H9 (cell line): ENCODE measurements at regions not wholly inside any gene's neighbourhood (a gene's known extent, or its start where the extent isn't known, plus 50 kb on each side); places are given as distances from the start of the nearest gene placed in this dataset.

Source experiments
- DNase-seq: peaks from one replicate; pipeline ENCODE4 v3.0.0-alpha.2; 2017
- H2AFZ ChIP-seq: one replicate; pipeline ENCODE4 v1.6.1; 2013; ENCODE audit warnings: mild to moderate bottlenecking, low read length, control low read depth, moderate library complexity
- H2AK5ac ChIP-seq: 2 replicates; pipeline ENCODE4 v1.6.1; 2013; ENCODE audit warnings: low read length, control low read depth, mixed read lengths; ENCODE audit not compliant: insufficient read length
- H2BK120ac ChIP-seq: one replicate; pipeline ENCODE4 v1.6.1; 2013; ENCODE audit warnings: low read depth, mild to moderate bottlenecking, low read length, control low read depth, inconsistent platforms; ENCODE audit not compliant: poor library complexity, severe bottlenecking
- H2BK12ac ChIP-seq: 2 replicates; pipeline ENCODE4 v1.6.1; 2013; ENCODE audit warnings: low read length, control low read depth, mixed read lengths, low read depth; ENCODE audit not compliant: insufficient read length
- H2BK15ac ChIP-seq: 2 replicates; pipeline ENCODE4 v1.6.1; 2013; ENCODE audit warnings: low read depth, low read length, control low read depth
- H2BK20ac ChIP-seq: one replicate; pipeline ENCODE4 v1.6.1; 2013; ENCODE audit warnings: low read depth, mild to moderate bottlenecking, low read length, control low read depth, inconsistent platforms; ENCODE audit not compliant: poor library complexity, severe bottlenecking
- H2BK5ac ChIP-seq: 2 replicates; pipeline ENCODE4 v1.6.1; 2013; ENCODE audit warnings: low read length, control low read depth, mixed read lengths; ENCODE audit not compliant: insufficient read length
- H3K14ac ChIP-seq: 2 replicates; pipeline ENCODE4 v1.6.1; 2013; ENCODE audit warnings: low read length, control low read depth; ENCODE audit not compliant: insufficient read depth
- H3K18ac ChIP-seq: 2 replicates; pipeline ENCODE4 v1.6.1; 2013; ENCODE audit warnings: low read depth, mild to moderate bottlenecking, mixed read lengths, low read length, control low read depth; ENCODE audit not compliant: insufficient read length
- H3K23ac ChIP-seq: 2 replicates; pipeline ENCODE4 v1.6.1; 2013; ENCODE audit warnings: low read length, control low read depth, mixed read lengths, low read depth; ENCODE audit not compliant: insufficient read length
- H3K23me2 ChIP-seq: 2 replicates; pipeline ENCODE4 v1.6.1; 2013; ENCODE audit warnings: low read depth, mild to moderate bottlenecking, mixed read lengths, low read length, control low read depth; ENCODE audit not compliant: insufficient read length, poor library complexity, severe bottlenecking
- H3K27ac ChIP-seq: 2 replicates; pipeline ENCODE4 v1.5.1; 2013; ENCODE audit warnings: low read length, control low read depth, mixed read lengths, low read depth; ENCODE audit not compliant: insufficient read length
- H3K27me3 ChIP-seq: 2 replicates; pipeline ENCODE4 v1.6.1; 2013; ENCODE audit warnings: low read length, control low read depth, inconsistent platforms; ENCODE audit not compliant: insufficient read depth
- H3K4ac ChIP-seq: 2 replicates; pipeline ENCODE4 v1.6.1; 2013; ENCODE audit warnings: low read depth, mild to moderate bottlenecking, control low read depth, inconsistent platforms, low read length, moderate library complexity
- H3K4me1 ChIP-seq: 2 replicates; pipeline ENCODE4 v1.6.1; 2013; ENCODE audit warnings: low read length, control low read depth, inconsistent platforms; ENCODE audit not compliant: insufficient read depth
- H3K4me2 ChIP-seq: 2 replicates; pipeline ENCODE4 v1.6.1; 2013; ENCODE audit warnings: low read length, control low read depth, mixed read lengths; ENCODE audit not compliant: insufficient read length, insufficient read depth
- H3K56ac ChIP-seq: 2 replicates; pipeline ENCODE4 v1.6.1; 2013; ENCODE audit warnings: low read depth, mild to moderate bottlenecking, mixed read lengths, low read length, control low read depth; ENCODE audit not compliant: insufficient read length
- H3K79me1 ChIP-seq: 2 replicates; pipeline ENCODE4 v1.6.1; 2013; ENCODE audit warnings: low read depth, mild to moderate bottlenecking, moderate library complexity, low read length, control low read depth, inconsistent platforms; ENCODE audit not compliant: insufficient read depth, poor library complexity, severe bottlenecking
- H3K79me2 ChIP-seq: 2 replicates; pipeline ENCODE4 v1.6.1; 2013; ENCODE audit warnings: low read length, control low read depth, inconsistent platforms; ENCODE audit not compliant: insufficient read depth
- H3K9ac ChIP-seq: 2 replicates; pipeline ENCODE4 v1.6.1; 2013; ENCODE audit warnings: low read length, control low read depth, mixed read lengths; ENCODE audit not compliant: insufficient read length; ENCODE audit errors: extremely low read depth
- H3K9me3 ChIP-seq: one replicate; pipeline ENCODE4 v1.6.1; 2013; ENCODE audit warnings: low read depth, low read length, inconsistent platforms; ENCODE audit not compliant: control insufficient read depth
- H3T11ph ChIP-seq: one replicate; pipeline ENCODE4 v1.6.1; 2013; ENCODE audit warnings: mild to moderate bottlenecking, low read length, control low read depth, inconsistent platforms
- H4K20me1 ChIP-seq: one replicate; pipeline ENCODE4 v1.6.1; 2013; ENCODE audit not compliant: control insufficient read depth, insufficient read length, insufficient read depth
- H4K5ac ChIP-seq: 2 replicates; pipeline ENCODE4 v1.6.1; 2013; ENCODE audit warnings: low read depth, mild to moderate bottlenecking, mixed read lengths, low read length, control low read depth; ENCODE audit not compliant: insufficient read length
- H4K8ac ChIP-seq: replicated peaks from 2 replicates; pipeline ENCODE4 v1.6.1; 2013; ENCODE audit warnings: low read length, control low read depth, mixed read lengths, low read depth; ENCODE audit not compliant: insufficient read length
- H4K91ac ChIP-seq: 2 replicates; pipeline ENCODE4 v1.6.1; 2013; ENCODE audit warnings: low read depth, mild to moderate bottlenecking, moderate library complexity, mixed read lengths, low read length, control low read depth; ENCODE audit not compliant: insufficient read length
- H3K27ac Mint-ChIP-seq, 3 experiments: 2 replicates in 2 of 3; 3 replicates in 1 of 3; pipeline ENCODE4 v1.8.0; 2020 to 2021; ENCODE audit warnings: mixed read lengths in 3 of 3, mild to moderate bottlenecking in 1 of 3, moderate library complexity in 1 of 3
- H3K27me3 Mint-ChIP-seq: 2 replicates; pipeline ENCODE4 v1.8.0; 2021; ENCODE audit warnings: low read depth, mild to moderate bottlenecking, moderate library complexity, mixed read lengths
- H3K36me3 Mint-ChIP-seq, 3 experiments: 2 replicates in 2 of 3; 3 replicates in 1 of 3; pipeline ENCODE4 v1.8.0; 2020 to 2021; ENCODE audit warnings: low read depth in 3 of 3, mixed read lengths in 3 of 3; ENCODE audit not compliant: insufficient read depth in 1 of 3
- H3K4me1 Mint-ChIP-seq, 2 experiments: 2 replicates each; pipeline ENCODE4 v1.8.0; 2020; ENCODE audit warnings: mixed read lengths in 2 of 2
- H3K4me3 Mint-ChIP-seq, 2 experiments: 2 replicates in 1 of 2; 3 replicates in 1 of 2; pipeline ENCODE4 v1.8.0; 2020 to 2021; ENCODE audit warnings: mild to moderate bottlenecking in 2 of 2, mixed read lengths in 2 of 2, moderate library complexity in 1 of 2
- H3K9me3 Mint-ChIP-seq, 2 experiments: 2 replicates in 1 of 2; 3 replicates in 1 of 2; pipeline ENCODE4 v1.8.0; 2020; ENCODE audit warnings: mild to moderate bottlenecking in 2 of 2, mixed read lengths in 2 of 2, moderate library complexity in 1 of 2
- WGBS: extraction: QIAGEN DNeasy Blood & Tissue Kit; methylation state at CpG from one replicate; pipeline ENCODE4 v1.1.7; 2013; ENCODE audit warnings: missing lambda C conversion rate, low lambda C conversion rate, mixed read lengths; ENCODE audit not compliant: insufficient read length; ENCODE audit errors: extremely low coverage; 5-methylcytosine and 5-hydroxymethylcytosine counted together
- TF ChIP-seq, protein P1 (sequence below): fragments of 200-600 bp; sonication (generic); conservative IDR thresholded peaks from 3 replicates; pipeline ENCODE4 v1.8.0; 2021; ENCODE audit warnings: antibody characterized with exemption, mild to moderate bottlenecking

DNA sequence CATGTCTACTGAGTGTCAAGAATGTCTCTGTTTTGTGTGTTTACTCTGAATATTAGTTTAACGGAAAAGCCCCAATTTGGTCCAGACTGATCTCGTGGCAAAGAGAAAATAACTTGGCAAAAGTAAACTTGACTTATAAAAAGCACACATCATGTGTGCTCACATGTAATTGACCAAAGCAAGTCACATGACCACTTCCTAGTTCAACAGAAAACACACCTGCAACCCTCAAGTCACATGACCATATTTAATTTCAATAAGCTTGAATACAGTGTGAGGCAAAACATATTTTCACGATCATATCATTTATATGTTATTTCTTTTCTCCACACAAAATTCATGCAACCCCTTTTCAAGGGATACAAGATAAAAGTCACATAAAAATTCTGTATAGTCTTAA, 662.4 kb downstream of the SLITRK1 start:
- H3K27ac Mint-ChIP-seq = no peak overlapping the region
- no peak overlapping the region for H3K4me3 Mint-ChIP-seq
- Histone ChIP-seq H3K23ac (no peak overlapping the region), H3K56ac (no peak overlapping the region), H2BK5ac (no peak overlapping the region), H3K9ac (no peak overlapping the region), H3K4me2 (no peak overlapping the region), H3K27me3 (no peaks in the 10 kb centered on the region), H3K4ac (no peak overlapping the region), H4K20me1 (no peaks in the 10 kb centered on the region), H2AFZ (no peak overlapping the region), H3K4me1 (no peaks in the 10 kb centered on the region), H3K79me1 (no peaks in the 10 kb centered on the region), H2BK12ac (no peak overlapping the region), H3K14ac (no peak overlapping the region), H3K23me2 (no peaks in the 10 kb centered on the region), H3K79me2 (no peaks in the 10 kb centered on the region), H3K18ac (no peak overlapping the region), H2BK120ac (no peak overlapping the region), H4K8ac (no peak overlapping the region), H2BK15ac (no peak overlapping the region), H3K27ac (no peak overlapping the region), H4K5ac (no peak overlapping the region), H3K9me3 (no peaks in the 10 kb centered on the region), H2AK5ac (no peak overlapping the region), H4K91ac (no peak overlapping the region), H2BK20ac (no peak overlapping the region), H3T11ph (no peak overlapping the region)
- no peaks in the 10 kb centered on the region for H3K27me3 Mint-ChIP-seq
- no peak for DNase-seq
- peaks cover 0 to 2% (median 0%) of the 10 kb centered on the region in 3 experiments; a peak in 2 of 7 replicates for H3K36me3 Mint-ChIP-seq
- no peaks in the 10 kb centered on the region; a peak in 1 of 5 replicates for H3K9me3 Mint-ChIP-seq
- no CpG with 5 or more reads among the region's 3 CpGs for WGBS
- TF ChIP-seq, protein P1, sequence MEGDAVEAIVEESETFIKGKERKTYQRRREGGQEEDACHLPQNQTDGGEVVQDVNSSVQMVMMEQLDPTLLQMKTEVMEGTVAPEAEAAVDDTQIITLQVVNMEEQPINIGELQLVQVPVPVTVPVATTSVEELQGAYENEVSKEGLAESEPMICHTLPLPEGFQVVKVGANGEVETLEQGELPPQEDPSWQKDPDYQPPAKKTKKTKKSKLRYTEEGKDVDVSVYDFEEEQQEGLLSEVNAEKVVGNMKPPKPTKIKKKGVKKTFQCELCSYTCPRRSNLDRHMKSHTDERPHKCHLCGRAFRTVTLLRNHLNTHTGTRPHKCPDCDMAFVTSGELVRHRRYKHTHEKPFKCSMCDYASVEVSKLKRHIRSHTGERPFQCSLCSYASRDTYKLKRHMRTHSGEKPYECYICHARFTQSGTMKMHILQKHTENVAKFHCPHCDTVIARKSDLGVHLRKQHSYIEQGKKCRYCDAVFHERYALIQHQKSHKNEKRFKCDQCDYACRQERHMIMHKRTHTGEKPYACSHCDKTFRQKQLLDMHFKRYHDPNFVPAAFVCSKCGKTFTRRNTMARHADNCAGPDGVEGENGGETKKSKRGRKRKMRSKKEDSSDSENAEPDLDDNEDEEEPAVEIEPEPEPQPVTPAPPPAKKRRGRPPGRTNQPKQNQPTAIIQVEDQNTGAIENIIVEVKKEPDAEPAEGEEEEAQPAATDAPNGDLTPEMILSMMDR = no peak
- H3K4me1 Mint-ChIP-seq = peaks cover 15 to 23% of the 10 kb centered on the region in 2 experiments
